HCT116 (cell line): ENCODE measurements at regions not wholly inside any gene's neighbourhood (a gene's known extent, or its start where the extent isn't known, plus 50 kb on each side); places are given as distances from the start of the nearest gene placed in this dataset.

ENCODE experiments used
- ATF3 ChIP-seq: IDR thresholded peaks from 2 replicates; pipeline ENCODE4 v1.6.1; 2012
- CTCF ChIP-seq, 3 experiments: fragments of 200-600 bp in 1 of 3; sonication (generic) in 1 of 3; IDR thresholded peaks in 2 of 3; conservative IDR thresholded peaks in 1 of 3; 2 replicates each; pipeline ENCODE4 v1.5.1; 2012 to 2017; ENCODE audit warnings: low read depth in 2 of 3, low read length in 2 of 3, antibody characterized with exemption in 1 of 3, borderline replicate concordance in 1 of 3, control low read depth in 1 of 3, mild to moderate bottlenecking in 1 of 3, mixed read lengths in 1 of 3, mixed run types in 1 of 3, moderate library complexity in 1 of 3; ENCODE audit not compliant: insufficient read depth in 1 of 3
- EZH2phosphoT487 ChIP-seq: fragments of 200-600 bp; IDR thresholded peaks from 2 replicates; pipeline ENCODE4 v1.6.1; 2018; ENCODE audit warnings: antibody characterized with exemption, borderline replicate concordance
- JUND ChIP-seq: IDR thresholded peaks from 2 replicates; pipeline ENCODE4 v1.6.1; 2012
- POLR2A ChIP-seq: IDR thresholded peaks from 2 replicates; pipeline ENCODE4 v1.7.0; 2011; ENCODE audit warnings: borderline replicate concordance; ENCODE audit not compliant: insufficient read depth, insufficient read length; ENCODE audit errors: extremely low read depth
- POLR2AphosphoS5 ChIP-seq: IDR thresholded peaks from 2 replicates; pipeline ENCODE4 v1.6.1; 2011; ENCODE audit warnings: mild to moderate bottlenecking, low read depth, low read length, moderate library complexity
- REST ChIP-seq: IDR thresholded peaks from 2 replicates; pipeline ENCODE4 v1.6.1; 2012; ENCODE audit warnings: low read depth
- SIN3A ChIP-seq: IDR thresholded peaks from 2 replicates; pipeline ENCODE4 v1.6.1; 2012; ENCODE audit warnings: low read depth
- SP1 ChIP-seq: IDR thresholded peaks from 2 replicates; pipeline ENCODE4 v1.6.1; 2012; ENCODE audit warnings: low read depth
- TCF7L2 ChIP-seq: IDR thresholded peaks from 2 replicates; pipeline ENCODE4 v1.7.0; 2011; ENCODE audit warnings: borderline replicate concordance, inconsistent platforms; ENCODE audit not compliant: insufficient read depth, insufficient read length; ENCODE audit errors: extremely low read depth
- ZBTB33 ChIP-seq: IDR thresholded peaks from 2 replicates; pipeline ENCODE4 v1.6.1; 2011; ENCODE audit warnings: mild to moderate bottlenecking, low read length, moderate library complexity; ENCODE audit not compliant: insufficient replicate concordance; ENCODE audit errors: extremely low read depth
- ZFX ChIP-seq: fragments of 450-650 bp; IDR thresholded peaks from 2 replicates; pipeline ENCODE4 v1.6.1; 2017

GRCh38 chr4:61011051-61011450, 189.1 kb upstream of the ADGRL3 start:
- no peak for TF ChIP-seq CTCF (IDR thresholded peaks at IDR 0.05 in 2 of 3, conservative IDR thresholded peaks at IDR 0.05 in 1 of 3; ENCODE audit: borderline replicate concordance in 1 of 3, insufficient read depth in 1 of 3, low read depth in 2 of 3, low read length in 2 of 3)
- TF ChIP-seq REST, result no peak
- TF ChIP-seq ZBTB33, result no peak
- TF ChIP-seq POLR2AphosphoS5, result no peak
- TF ChIP-seq SIN3A, result no peak
- no peak for TF ChIP-seq EZH2phosphoT487
- no peak for TF ChIP-seq SP1
- TF ChIP-seq POLR2A, result no peak
- TF ChIP-seq TCF7L2, result no peak
- no peak for TF ChIP-seq ATF3
- TF ChIP-seq JUND, result no peak
- TF ChIP-seq ZFX, result no peak
